DND-41 (cell line): ENCODE measurements at regions not wholly inside any gene's neighbourhood (a gene's known extent, or its start where the extent isn't known, plus 50 kb on each side); places are given as distances from the start of the nearest gene placed in this dataset.

ENCODE experiments used
- EZH2 ChIP-seq: IDR thresholded peaks from 3 replicates; pipeline ENCODE4 v1.6.1; 2012; ENCODE audit warnings: borderline replicate concordance, low read depth, mild to moderate bottlenecking, moderate library complexity, low read length, inconsistent platforms; ENCODE audit not compliant: severe bottlenecking
- TF ChIP-seq, protein P1 (sequence below): IDR thresholded peaks from 2 replicates; pipeline ENCODE4 v1.5.1; 2012; ENCODE audit warnings: borderline replicate concordance, low read length, moderate library complexity, mild to moderate bottlenecking; ENCODE audit not compliant: poor library complexity, severe bottlenecking; ENCODE audit errors: extremely low read depth

DNA sequence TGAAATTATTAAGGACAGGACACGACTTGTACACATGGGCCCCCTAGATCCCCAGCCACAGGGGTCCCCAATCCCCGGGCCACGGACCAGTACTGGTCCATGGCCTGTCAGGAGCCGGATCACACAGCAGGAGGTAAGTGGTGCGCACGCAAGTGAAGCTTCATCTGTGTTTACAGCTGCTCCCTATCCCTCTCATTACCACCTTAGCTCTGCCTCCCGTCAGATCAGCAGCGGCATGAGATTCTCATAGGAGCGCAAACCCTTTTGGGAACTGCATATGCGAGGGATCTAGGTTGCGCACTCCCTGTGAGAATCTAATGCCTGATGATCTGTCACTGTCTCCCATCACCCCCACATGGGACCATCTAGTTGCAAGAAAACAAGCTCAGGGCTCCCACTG, 137.8 kb upstream of the ZFHX3 start:
- TF ChIP-seq, protein P1, sequence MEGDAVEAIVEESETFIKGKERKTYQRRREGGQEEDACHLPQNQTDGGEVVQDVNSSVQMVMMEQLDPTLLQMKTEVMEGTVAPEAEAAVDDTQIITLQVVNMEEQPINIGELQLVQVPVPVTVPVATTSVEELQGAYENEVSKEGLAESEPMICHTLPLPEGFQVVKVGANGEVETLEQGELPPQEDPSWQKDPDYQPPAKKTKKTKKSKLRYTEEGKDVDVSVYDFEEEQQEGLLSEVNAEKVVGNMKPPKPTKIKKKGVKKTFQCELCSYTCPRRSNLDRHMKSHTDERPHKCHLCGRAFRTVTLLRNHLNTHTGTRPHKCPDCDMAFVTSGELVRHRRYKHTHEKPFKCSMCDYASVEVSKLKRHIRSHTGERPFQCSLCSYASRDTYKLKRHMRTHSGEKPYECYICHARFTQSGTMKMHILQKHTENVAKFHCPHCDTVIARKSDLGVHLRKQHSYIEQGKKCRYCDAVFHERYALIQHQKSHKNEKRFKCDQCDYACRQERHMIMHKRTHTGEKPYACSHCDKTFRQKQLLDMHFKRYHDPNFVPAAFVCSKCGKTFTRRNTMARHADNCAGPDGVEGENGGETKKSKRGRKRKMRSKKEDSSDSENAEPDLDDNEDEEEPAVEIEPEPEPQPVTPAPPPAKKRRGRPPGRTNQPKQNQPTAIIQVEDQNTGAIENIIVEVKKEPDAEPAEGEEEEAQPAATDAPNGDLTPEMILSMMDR = no peak
- no peak for TF ChIP-seq EZH2
